Hepatocyte (in vitro differentiated cells): ENCODE measurements at regions not wholly inside any gene's neighbourhood (a gene's known extent, or its start where the extent isn't known, plus 50 kb on each side); places are given as distances from the start of the nearest gene placed in this dataset.

Experiments used
- DNase-seq: peaks from one replicate; pipeline ENCODE4 v3.0.0-alpha.2; 2016; ENCODE audit warnings: low spot score
- H2AFZ ChIP-seq: fragments of 200-600 bp; sonication (generic); 2 replicates; pipeline ENCODE4 v1.6.0; 2016; ENCODE audit warnings: antibody characterized with exemption, mild to moderate bottlenecking
- H3K27ac ChIP-seq: fragments of 200-600 bp; sonication (generic); 2 replicates; pipeline ENCODE4 v1.5.1; 2016; ENCODE audit warnings: mild to moderate bottlenecking
- H3K27me3 ChIP-seq: fragments of 200-600 bp; sonication (generic); 2 replicates; pipeline ENCODE4 v1.6.1; 2016
- H3K36me3 ChIP-seq: fragments of 200-600 bp; sonication (generic); replicated peaks from 2 replicates; pipeline ENCODE4 v1.5.1; 2016; ENCODE audit warnings: low read depth; ENCODE audit not compliant: insufficient read depth
- H3K4me1 ChIP-seq: fragments of 200-600 bp; sonication (generic); 2 replicates; pipeline ENCODE4 v1.5.1; 2016; ENCODE audit warnings: mild to moderate bottlenecking, moderate library complexity; ENCODE audit not compliant: insufficient read depth
- H3K4me2 ChIP-seq: fragments of 200-600 bp; sonication (generic); 2 replicates; pipeline ENCODE4 v1.6.0; 2016
- H3K4me3 ChIP-seq: fragments of 200-600 bp; sonication (generic); 2 replicates; pipeline ENCODE4 v1.5.1; 2016; ENCODE audit warnings: mild to moderate bottlenecking
- H3K79me2 ChIP-seq: fragments of 200-600 bp; sonication (generic); 2 replicates; pipeline ENCODE4 v1.6.0; 2017; ENCODE audit warnings: mild to moderate bottlenecking
- H3K9me2 ChIP-seq: fragments of 200-600 bp; sonication (generic); replicated peaks from 2 replicates; pipeline ENCODE4 v1.6.0; 2017; ENCODE audit warnings: mild to moderate bottlenecking; ENCODE audit not compliant: insufficient read depth
- H3K9me3 ChIP-seq: fragments of 200-600 bp; sonication (generic); 2 replicates; pipeline ENCODE4 v1.5.1; 2016; ENCODE audit warnings: low read depth, mild to moderate bottlenecking
- H4K20me1 ChIP-seq: fragments of 200-600 bp; sonication (generic); 2 replicates; pipeline ENCODE4 v1.6.0; 2016; ENCODE audit warnings: mild to moderate bottlenecking; ENCODE audit not compliant: insufficient read depth, poor library complexity, severe bottlenecking
- CTCF ChIP-seq: fragments of 200-600 bp; sonication (generic); IDR thresholded peaks from 2 replicates; pipeline ENCODE4 v1.5.1; 2016; ENCODE audit warnings: antibody characterized with exemption, mild to moderate bottlenecking; ENCODE audit not compliant: poor library complexity
- EZH2 ChIP-seq: fragments of 200-600 bp; sonication (generic); IDR thresholded peaks from 2 replicates; pipeline ENCODE4 v1.6.1; 2016; ENCODE audit warnings: antibody characterized with exemption, mild to moderate bottlenecking, borderline replicate concordance
- EZH2phosphoT487 ChIP-seq: fragments of 200-600 bp; sonication (generic); IDR thresholded peaks from one replicate; pipeline ENCODE4 v1.6.1; 2018; ENCODE audit warnings: antibody characterized with exemption, mild to moderate bottlenecking, low read depth, moderate library complexity; ENCODE audit not compliant: unreplicated experiment, severe bottlenecking
- WGBS: methylation state at CpG from one replicate; pipeline ENCODE4 v1.1.6; 2016; ENCODE audit warnings: low lambda C conversion rate; ENCODE audit errors: missing lambda C conversion rate; 5-methylcytosine and 5-hydroxymethylcytosine counted together

GRCh38 chr2:117055499-117056375 lies 758.8 kb upstream of the DDX18 start:
- Histone ChIP-seq H3K36me3 (no peaks in the 10 kb centered on the region), H3K4me2 (no peak overlapping the region), H3K9me2 (no peaks in the 10 kb centered on the region), H3K4me1 (peaks cover 4% of the 10 kb centered on the region), H3K27me3 (no peaks in the 10 kb centered on the region), H4K20me1 (no peaks in the 10 kb centered on the region), H3K79me2 (no peaks in the 10 kb centered on the region), H3K9me3 (no peaks in the 10 kb centered on the region), H3K27ac (no peak overlapping the region), H3K4me3 (no peak overlapping the region), H2AFZ (no peak overlapping the region)
- WGBS = 98% methylated on average over 56 of the region's 59 CpGs
- DNase-seq = no peak
- TF ChIP-seq CTCF (no peak), EZH2phosphoT487 (no peak)

- no peaks in the 10 kb centered on the region for H3K27me3 ChIP-seq
- WGBS = 91% methylated on average over 4 of the region's 4 CpGs
- no peak for TF ChIP-seq EZH2
- no peaks in the 10 kb centered on the region for H3K9me3 ChIP-seq
- no peaks in the 10 kb centered on the region for H3K79me2 ChIP-seq
- DNase-seq = no peak
- H3K36me3 ChIP-seq = no peaks in the 10 kb centered on the region
- no peaks in the 10 kb centered on the region for H4K20me1 ChIP-seq
- no peaks in the 10 kb centered on the region for H3K9me2 ChIP-seq
- H3K4me1 ChIP-seq = peaks cover 4% of the 10 kb centered on the region
- H3K27ac ChIP-seq = no peak overlapping the region
- no peak overlapping the region for H2AFZ ChIP-seq
- H3K4me3 ChIP-seq = no peak overlapping the region
- H3K4me2 ChIP-seq = no peak overlapping the region
These were observed 758.1 kb upstream of the DDX18 start for GRCh38 chr2:117056376-117056748.

- H3K9me3 ChIP-seq = no peaks in the 10 kb centered on the region
- no peak overlapping the region for H3K4me3 ChIP-seq
- no peak overlapping the region for H3K4me2 ChIP-seq
- H2AFZ ChIP-seq = peak overlapping the region; percentile 41
- H3K36me3 ChIP-seq = no peaks in the 10 kb centered on the region
- H3K27me3 ChIP-seq = no peaks in the 10 kb centered on the region
- peak; percentile 32 for DNase-seq
- no peaks in the 10 kb centered on the region for H4K20me1 ChIP-seq
- peaks cover 4% of the 10 kb centered on the region for H3K4me1 ChIP-seq
- no peaks in the 10 kb centered on the region for H3K79me2 ChIP-seq
- no peak for TF ChIP-seq CTCF
- TF ChIP-seq EZH2phosphoT487 = no peak
- TF ChIP-seq EZH2 = no peak
- no peak overlapping the region for H3K27ac ChIP-seq
- WGBS = 49% methylated on average over 3 of the region's 3 CpGs
- H3K9me2 ChIP-seq = no peaks in the 10 kb centered on the region
These were observed 757.5 kb upstream of the DDX18 start for GRCh38 chr2:117057016-117057415.

- Histone ChIP-seq H3K9me3 (no peaks in the 10 kb centered on the region), H3K27ac (no peak overlapping the region), H2AFZ (no peak overlapping the region), H3K79me2 (no peaks in the 10 kb centered on the region), H3K4me1 (peaks cover 4% of the 10 kb centered on the region), H3K4me3 (no peak overlapping the region), H3K27me3 (no peaks in the 10 kb centered on the region), H4K20me1 (no peaks in the 10 kb centered on the region), H3K36me3 (no peaks in the 10 kb centered on the region), H3K4me2 (no peak overlapping the region), H3K9me2 (no peaks in the 10 kb centered on the region)
- 78% methylated on average over 3 of the region's 3 CpGs for WGBS
- TF ChIP-seq EZH2 (no peak), EZH2phosphoT487 (no peak), CTCF (no peak)
- DNase-seq = no peak
These were observed 756.1 kb upstream of the DDX18 start for GRCh38 chr2:117058366-117058765.
